GM18520 (cell line): ENCODE measurements at regions not wholly inside any gene's neighbourhood (a gene's known extent, or its start where the extent isn't known, plus 50 kb on each side); places are given as distances from the start of the nearest gene placed in this dataset.
"Not testable (repeated sequence)": the region's sequence is repeated elsewhere in the genome, so short reads cannot be mapped to it uniquely, and the experiment has no call there.

Experiments used
- ATAC-seq: cut with Tn5 transposase; IDR thresholded peaks from one replicate; pipeline ENCODE4 v1.9.1; 2021; ENCODE audit not compliant: unreplicated experiment

GRCh38 chr6:105744815-105745214, 341.3 kb upstream of the PRDM1 start:
- no peak for ATAC-seq

- no peak for ATAC-seq
Observed at GRCh38 chr6:105740946-105741645, 338.2 kb upstream of the PREP start.

GRCh38 chr6:105739764-105740163, 336.9 kb upstream of the PREP start:
- ATAC-seq = no peak

- no peak for ATAC-seq
Observed at GRCh38 chr6:105733556-105734162, 330.8 kb upstream of the PREP start.

GRCh38 chr6:105728995-105729394, 326.1 kb upstream of the PREP start:
- no peak for ATAC-seq

- ATAC-seq = no peak
Observed at GRCh38 chr6:105726902-105727655, 324.2 kb upstream of the PREP start.

GRCh38 chr6:105714846-105715245, 312.0 kb upstream of the PREP start:
- ATAC-seq = no peak

- ATAC-seq = no peak
Observed at GRCh38 chr6:105713474-105714118, 310.7 kb upstream of the PREP start.

- ATAC-seq = no peak
Observed at GRCh38 chr6:105711216-105711615, 308.3 kb upstream of the PREP start.

- no peak for ATAC-seq
Observed at GRCh38 chr6:105705608-105706007, 302.7 kb upstream of the PREP start.

- no peak for ATAC-seq
Observed at GRCh38 chr6:105695461-105695860, 292.6 kb upstream of the PREP start.

- ATAC-seq = no peak
Observed at GRCh38 chr6:105692613-105693215, 289.8 kb upstream of the PREP start.

- no peak for ATAC-seq
Observed at GRCh38 chr6:105691971-105692370, 289.1 kb upstream of the PREP start.

- no peak for ATAC-seq
Observed at GRCh38 chr6:105691081-105691480, 288.2 kb upstream of the PREP start.

GRCh38 chr6:105688573-105688972, 285.7 kb upstream of the PREP start:
- no peak for ATAC-seq

- ATAC-seq = not testable (repeated sequence)
Observed at GRCh38 chr6:105686793-105687192, 283.9 kb upstream of the PREP start.

- ATAC-seq = no peak
Observed at GRCh38 chr6:105681061-105681460, 278.2 kb upstream of the PREP start.

- ATAC-seq = no peak
Observed at GRCh38 chr6:105680131-105680530, 277.2 kb upstream of the PREP start.

- no peak for ATAC-seq
Observed at GRCh38 chr6:105678516-105678915, 275.6 kb upstream of the PREP start.

GRCh38 chr6:105677671-105678475, 275.0 kb upstream of the PREP start:
- no peak for ATAC-seq
